ENCODE measurements at regions not wholly inside any gene's neighbourhood (a gene's known extent, or its start where the extent isn't known, plus 50 kb on each side); places are given as distances from the start of the nearest gene placed in this dataset.
A peak's percentile ranks its signal among the peaks of the same experiment; 100 is the strongest.
"Not testable (repeated sequence)": the region's sequence is repeated elsewhere in the genome, so short reads cannot be mapped to it uniquely, and the experiment has no call there.

- not testable (repeated sequence) for H3K9ac ChIP-seq (ENCODE audit: low read length); H3K27ac ChIP-seq (ENCODE audit: low read length); H3K4me1 ChIP-seq (ENCODE audit: control insufficient read depth, low read depth, low read length); H3K27me3 ChIP-seq (ENCODE audit: control insufficient read depth, insufficient read depth, low read length); H3K36me3 ChIP-seq (ENCODE audit: control insufficient read depth, low read depth, low read length); H3K9me3 ChIP-seq (ENCODE audit: control insufficient read depth, low read depth, low read length)
- peak overlapping the region; percentile 30 for H3K4me3 ChIP-seq (ENCODE audit: low read length)
Observed at GRCh38 chr21:5128261-5128660, 5393.1 kb upstream of the TPTE start.

GRCh38 chr21:5133824-5134223, 5387.6 kb upstream of the TPTE start:
- not testable (repeated sequence) for H3K9ac ChIP-seq (ENCODE audit: low read length); H3K27ac ChIP-seq (ENCODE audit: low read length); H3K36me3 ChIP-seq (ENCODE audit: control insufficient read depth, low read depth, low read length); H3K4me3 ChIP-seq (ENCODE audit: low read length); H3K9me3 ChIP-seq (ENCODE audit: control insufficient read depth, low read depth, low read length); H3K27me3 ChIP-seq (ENCODE audit: control insufficient read depth, insufficient read depth, low read length); H3K4me1 ChIP-seq (ENCODE audit: control insufficient read depth, low read depth, low read length)

GRCh38 chr21:5136406-5136805, 5385.0 kb upstream of the TPTE start:
- H3K9ac ChIP-seq (ENCODE audit: low read length); H3K9me3 ChIP-seq (ENCODE audit: control insufficient read depth, low read depth, low read length); H3K36me3 ChIP-seq (ENCODE audit: control insufficient read depth, low read depth, low read length); H3K4me3 ChIP-seq (ENCODE audit: low read length); H3K27ac ChIP-seq (ENCODE audit: low read length); H3K27me3 ChIP-seq (ENCODE audit: control insufficient read depth, insufficient read depth, low read length); H3K4me1 ChIP-seq (ENCODE audit: control insufficient read depth, low read depth, low read length): not testable (repeated sequence)

- not testable (repeated sequence) for H3K9me3 ChIP-seq (ENCODE audit: control insufficient read depth, low read depth, low read length); H3K4me1 ChIP-seq (ENCODE audit: control insufficient read depth, low read depth, low read length); H3K9ac ChIP-seq (ENCODE audit: low read length); H3K27ac ChIP-seq (ENCODE audit: low read length); H3K4me3 ChIP-seq (ENCODE audit: low read length); H3K27me3 ChIP-seq (ENCODE audit: control insufficient read depth, insufficient read depth, low read length); H3K36me3 ChIP-seq (ENCODE audit: control insufficient read depth, low read depth, low read length)
Observed at GRCh38 chr21:5137006-5137405, 5384.4 kb upstream of the TPTE start.

- not testable (repeated sequence) for H3K27me3 ChIP-seq (ENCODE audit: control insufficient read depth, insufficient read depth, low read length); H3K4me3 ChIP-seq (ENCODE audit: low read length); H3K9ac ChIP-seq (ENCODE audit: low read length); H3K27ac ChIP-seq (ENCODE audit: low read length); H3K36me3 ChIP-seq (ENCODE audit: control insufficient read depth, low read depth, low read length); H3K4me1 ChIP-seq (ENCODE audit: control insufficient read depth, low read depth, low read length); H3K9me3 ChIP-seq (ENCODE audit: control insufficient read depth, low read depth, low read length)
Observed at GRCh38 chr21:5138687-5139086, 5382.7 kb upstream of the TPTE start.

- H3K36me3 ChIP-seq (ENCODE audit: control insufficient read depth, low read depth, low read length); H3K4me3 ChIP-seq (ENCODE audit: low read length); H3K27ac ChIP-seq (ENCODE audit: low read length); H3K4me1 ChIP-seq (ENCODE audit: control insufficient read depth, low read depth, low read length); H3K27me3 ChIP-seq (ENCODE audit: control insufficient read depth, insufficient read depth, low read length); H3K9me3 ChIP-seq (ENCODE audit: control insufficient read depth, low read depth, low read length); H3K9ac ChIP-seq (ENCODE audit: low read length): not testable (repeated sequence)
Observed at GRCh38 chr21:5139528-5139927, 5381.9 kb upstream of the TPTE start.

GRCh38 chr21:5143011-5143410, 5378.4 kb upstream of the TPTE start:
- not testable (repeated sequence) for H3K9me3 ChIP-seq (ENCODE audit: control insufficient read depth, low read depth, low read length); H3K27ac ChIP-seq (ENCODE audit: low read length); H3K4me3 ChIP-seq (ENCODE audit: low read length); H3K9ac ChIP-seq (ENCODE audit: low read length); H3K36me3 ChIP-seq (ENCODE audit: control insufficient read depth, low read depth, low read length); H3K4me1 ChIP-seq (ENCODE audit: control insufficient read depth, low read depth, low read length); H3K27me3 ChIP-seq (ENCODE audit: control insufficient read depth, insufficient read depth, low read length)

- H3K27me3 ChIP-seq (ENCODE audit: control insufficient read depth, insufficient read depth, low read length); H3K9me3 ChIP-seq (ENCODE audit: control insufficient read depth, low read depth, low read length); H3K36me3 ChIP-seq (ENCODE audit: control insufficient read depth, low read depth, low read length); H3K27ac ChIP-seq (ENCODE audit: low read length); H3K4me3 ChIP-seq (ENCODE audit: low read length); H3K4me1 ChIP-seq (ENCODE audit: control insufficient read depth, low read depth, low read length); H3K9ac ChIP-seq (ENCODE audit: low read length): not testable (repeated sequence)
Observed at GRCh38 chr21:5144731-5145130, 5376.7 kb upstream of the TPTE start.

- H3K36me3 ChIP-seq (ENCODE audit: control insufficient read depth, low read depth, low read length); H3K9me3 ChIP-seq (ENCODE audit: control insufficient read depth, low read depth, low read length); H3K9ac ChIP-seq (ENCODE audit: low read length): not testable (repeated sequence)
Observed at GRCh38 chr21:5147685-5148084, 5373.7 kb upstream of the TPTE start.

GRCh38 chr21:5149222-5149621, 5372.2 kb upstream of the TPTE start:
- not testable (repeated sequence) for H3K4me3 ChIP-seq (ENCODE audit: low read length); H3K36me3 ChIP-seq (ENCODE audit: control insufficient read depth, low read depth, low read length); H3K27me3 ChIP-seq (ENCODE audit: control insufficient read depth, insufficient read depth, low read length); H3K27ac ChIP-seq (ENCODE audit: low read length); H3K4me1 ChIP-seq (ENCODE audit: control insufficient read depth, low read depth, low read length); H3K9me3 ChIP-seq (ENCODE audit: control insufficient read depth, low read depth, low read length); H3K9ac ChIP-seq (ENCODE audit: low read length)

More at GRCh38 chr21:5147685-5148084, 5373.7 kb upstream of the TPTE start:
- H3K4me1 ChIP-seq (ENCODE audit: control insufficient read depth, low read depth, low read length); H3K27me3 ChIP-seq (ENCODE audit: control insufficient read depth, insufficient read depth, low read length); H3K4me3 ChIP-seq (ENCODE audit: low read length); H3K27ac ChIP-seq (ENCODE audit: low read length): not testable (repeated sequence)

GRCh38 chr21:5153842-5154640, 5367.3 kb upstream of the TPTE start:
- not testable (repeated sequence) for H3K27ac ChIP-seq (ENCODE audit: low read length); H3K9me3 ChIP-seq (ENCODE audit: control insufficient read depth, low read depth, low read length); H3K4me1 ChIP-seq (ENCODE audit: control insufficient read depth, low read depth, low read length); H3K4me3 ChIP-seq (ENCODE audit: low read length); H3K36me3 ChIP-seq (ENCODE audit: control insufficient read depth, low read depth, low read length); H3K27me3 ChIP-seq (ENCODE audit: control insufficient read depth, insufficient read depth, low read length); H3K9ac ChIP-seq (ENCODE audit: low read length)

GRCh38 chr21:5154641-5154982, 5366.8 kb upstream of the TPTE start:
- H3K4me1 ChIP-seq (ENCODE audit: control insufficient read depth, low read depth, low read length); H3K9ac ChIP-seq (ENCODE audit: low read length); H3K36me3 ChIP-seq (ENCODE audit: control insufficient read depth, low read depth, low read length); H3K4me3 ChIP-seq (ENCODE audit: low read length); H3K9me3 ChIP-seq (ENCODE audit: control insufficient read depth, low read depth, low read length); H3K27me3 ChIP-seq (ENCODE audit: control insufficient read depth, insufficient read depth, low read length); H3K27ac ChIP-seq (ENCODE audit: low read length): not testable (repeated sequence)

Measured in iPS-18a (cell line).